Ishikawa (cell line): ENCODE measurements at regions not wholly inside any gene's neighbourhood (a gene's known extent, or its start where the extent isn't known, plus 50 kb on each side); places are given as distances from the start of the nearest gene placed in this dataset.

ENCODE experiments used
- FOXM1 ChIP-seq: IDR thresholded peaks from 2 replicates; pipeline ENCODE4 v1.6.1; 2012; ENCODE audit warnings: low read depth, borderline replicate concordance
- RAD21 ChIP-seq: IDR thresholded peaks from 2 replicates; pipeline ENCODE4 v1.6.1; 2012; ENCODE audit warnings: low read depth
- TEAD4 ChIP-seq: IDR thresholded peaks from 2 replicates; pipeline ENCODE4 v1.6.1; 2012

- TF ChIP-seq RAD21 = no peak
- TF ChIP-seq FOXM1 = no peak
- no peak for TF ChIP-seq TEAD4
These were observed 217.7 kb upstream of the INTU start for GRCh38 chr4:127414951-127415606.
